UCSD-AML1 (cell line): ENCODE measurements at regions not wholly inside any gene's neighbourhood (a gene's known extent, or its start where the extent isn't known, plus 50 kb on each side); places are given as distances from the start of the nearest gene placed in this dataset.

Experiments used
- DNase-seq: peaks from one replicate; lab custom pipeline; 2025; ENCODE audit not compliant: unreplicated experiment; lab: John Stamatoyannopoulos, UW

- peak; percentile 55 for DNase-seq
Observed at GRCh38 chr12:4030929-4031702, 157.9 kb upstream of the PARP11 start.

DNA sequence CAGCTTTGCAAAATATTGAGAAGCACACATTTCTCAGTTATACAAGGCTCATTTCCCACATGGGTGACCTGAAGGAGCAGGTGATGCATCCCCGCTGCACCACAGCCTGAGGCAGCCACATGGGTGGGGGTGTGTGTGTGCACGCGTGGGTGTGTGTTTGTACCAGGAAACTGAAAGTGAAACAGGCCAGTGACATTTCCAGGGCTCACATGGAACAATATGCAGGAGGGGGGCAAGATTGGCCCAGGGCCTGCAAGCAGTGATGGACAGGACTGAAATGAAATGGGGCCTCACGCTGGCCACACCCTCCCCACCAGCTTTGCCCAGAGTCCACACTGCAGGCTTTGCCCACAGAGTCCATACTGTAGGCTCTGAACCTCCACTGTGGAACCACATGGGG, 154.2 kb upstream of the PARP11 start:
- DNase-seq, result no peak

GRCh38 chr12:4026517-4026916, 153.3 kb upstream of the PARP11 start:
- no peak for DNase-seq

DNA sequence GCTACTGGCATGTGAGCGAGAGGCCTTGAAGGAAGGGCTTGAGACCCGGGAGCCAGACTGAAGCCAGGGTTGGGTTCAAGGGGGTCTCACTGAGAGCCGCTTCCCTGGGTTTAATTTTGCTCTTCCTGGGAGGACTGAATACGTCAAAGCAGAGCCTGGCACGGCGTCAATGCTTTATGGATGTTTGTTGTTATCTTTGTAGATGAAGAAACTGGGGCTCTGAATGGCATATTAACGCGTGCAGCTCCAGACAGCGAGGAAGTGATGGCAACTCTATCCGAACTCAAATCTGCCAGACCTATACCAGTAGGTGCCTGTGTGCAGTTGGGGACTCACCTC, 152.8 kb upstream of the PARP11 start:
- no peak for DNase-seq

DNA sequence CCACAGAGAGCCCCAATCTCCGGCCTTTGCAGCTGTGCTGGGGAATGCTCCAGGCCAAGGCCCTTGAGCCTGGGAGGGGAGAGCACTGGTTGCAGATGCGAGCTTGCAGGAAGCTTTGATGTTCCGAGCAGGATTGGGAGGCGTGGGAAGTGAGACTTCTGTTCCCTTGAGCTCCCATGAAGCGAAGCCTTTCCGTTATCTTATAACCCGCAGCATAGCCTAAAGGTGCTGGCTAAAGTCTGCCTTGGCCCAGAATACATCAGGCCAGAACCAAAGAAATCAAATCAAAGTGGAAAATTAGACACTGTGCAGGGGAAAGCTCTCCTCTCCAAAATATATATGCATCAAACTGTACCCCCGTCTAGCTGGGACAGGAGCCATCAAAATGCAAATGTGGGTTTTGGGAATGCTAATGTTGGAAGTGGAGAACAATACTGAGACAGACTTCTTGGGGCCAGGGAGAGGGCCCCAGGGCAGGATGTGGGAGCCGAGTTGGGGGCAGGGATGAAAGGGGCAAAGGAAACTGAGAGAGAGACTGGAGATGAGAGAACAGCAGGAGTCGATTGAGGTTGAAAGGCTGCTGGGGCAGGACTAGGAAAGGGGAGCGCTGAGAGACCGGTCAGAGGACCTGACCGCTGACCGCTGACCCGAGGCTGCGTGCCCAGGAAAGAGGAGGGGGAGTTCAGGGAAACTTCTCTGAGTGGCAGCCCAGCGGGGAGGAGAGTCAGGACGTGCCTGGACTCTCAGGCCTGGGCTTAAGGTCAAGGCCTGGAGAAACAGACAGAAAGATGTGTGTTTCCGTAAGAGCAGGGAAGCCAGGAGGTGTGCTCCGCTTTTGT, 152.2 kb upstream of the PARP11 start:
- DNase-seq, result no peak

GRCh38 chr12:4024701-4025100, 151.5 kb upstream of the PARP11 start:
- DNase-seq, result no peak

DNA sequence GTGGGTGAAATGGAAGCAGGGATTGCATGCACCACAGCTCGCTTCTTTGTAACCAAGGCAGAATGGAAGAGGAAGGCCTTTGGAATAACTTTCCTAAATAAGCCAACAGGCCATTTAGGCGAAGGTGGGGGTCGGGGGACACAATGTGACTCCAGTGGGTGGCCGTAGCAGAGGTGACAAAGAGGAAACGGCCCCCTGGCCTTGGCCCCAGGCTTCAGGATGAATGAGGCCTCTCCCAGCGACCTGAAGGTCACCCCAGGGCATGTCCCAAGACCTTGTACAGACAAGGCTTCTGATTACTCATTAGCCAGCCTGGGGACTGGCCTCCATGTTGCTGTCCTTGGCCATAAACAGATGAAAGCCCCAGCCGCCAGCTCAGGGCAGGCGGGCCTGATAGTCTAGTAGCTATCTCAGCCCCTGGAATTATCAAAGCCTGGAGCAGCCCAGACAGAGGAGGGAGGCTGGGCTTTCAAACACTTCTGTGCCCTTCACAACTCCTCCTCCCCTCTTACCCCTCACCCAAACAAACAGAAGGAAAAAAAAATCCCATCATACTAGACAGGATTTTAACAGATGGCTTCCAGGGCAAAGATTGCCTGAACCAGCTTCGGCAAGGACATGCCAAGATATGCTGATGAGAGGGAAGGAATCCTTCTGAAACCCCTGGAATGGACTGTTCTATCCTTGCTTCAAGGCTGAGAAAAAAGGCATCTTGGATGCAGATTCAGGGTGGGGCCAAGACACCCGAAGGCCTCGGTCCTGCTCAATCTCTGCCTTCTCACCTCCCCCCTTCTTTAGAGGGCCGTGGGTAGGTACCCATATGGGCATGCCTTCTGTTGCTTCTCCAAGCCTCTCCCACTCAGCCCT, 142.3 kb upstream of the PARP11 start:
- no peak for DNase-seq

DNA sequence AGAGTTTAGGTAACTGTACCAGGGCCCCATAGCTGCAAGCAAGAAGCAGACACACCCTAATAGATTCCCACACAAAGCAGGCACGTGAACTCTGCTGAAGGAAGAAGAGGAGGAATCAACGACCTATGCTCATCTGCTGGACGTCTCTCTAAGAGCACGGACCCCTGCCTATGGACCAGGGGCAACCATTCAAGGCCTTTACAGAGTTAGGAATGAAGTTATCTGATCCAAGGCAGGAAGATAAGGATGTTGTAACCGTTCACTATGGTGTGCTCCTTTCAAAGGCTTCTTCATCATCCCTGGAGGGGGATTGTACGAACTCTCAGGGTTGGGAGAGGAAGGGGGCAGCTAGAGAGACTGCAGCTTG, 141.6 kb upstream of the PARP11 start:
- no peak for DNase-seq

DNA sequence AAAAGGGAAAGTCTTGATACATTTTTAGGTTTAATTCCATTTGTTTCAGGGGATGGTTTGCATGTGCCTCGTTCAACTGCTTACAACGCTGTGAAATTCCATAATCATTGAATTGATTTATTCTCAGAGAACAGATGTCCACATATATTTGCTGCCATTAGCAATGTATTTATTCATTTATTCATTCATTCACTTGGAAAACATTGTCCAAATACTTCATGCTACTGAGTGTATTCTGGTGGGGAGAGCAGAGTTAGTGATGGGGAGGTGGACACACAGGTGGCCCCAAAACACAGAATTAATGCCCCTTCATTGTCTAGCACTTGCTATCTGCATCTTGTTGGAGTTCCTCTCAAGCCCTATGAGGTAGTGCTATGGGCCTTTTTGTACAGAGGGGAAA, 141.2 kb upstream of the PARP11 start:
- no peak for DNase-seq

DNA sequence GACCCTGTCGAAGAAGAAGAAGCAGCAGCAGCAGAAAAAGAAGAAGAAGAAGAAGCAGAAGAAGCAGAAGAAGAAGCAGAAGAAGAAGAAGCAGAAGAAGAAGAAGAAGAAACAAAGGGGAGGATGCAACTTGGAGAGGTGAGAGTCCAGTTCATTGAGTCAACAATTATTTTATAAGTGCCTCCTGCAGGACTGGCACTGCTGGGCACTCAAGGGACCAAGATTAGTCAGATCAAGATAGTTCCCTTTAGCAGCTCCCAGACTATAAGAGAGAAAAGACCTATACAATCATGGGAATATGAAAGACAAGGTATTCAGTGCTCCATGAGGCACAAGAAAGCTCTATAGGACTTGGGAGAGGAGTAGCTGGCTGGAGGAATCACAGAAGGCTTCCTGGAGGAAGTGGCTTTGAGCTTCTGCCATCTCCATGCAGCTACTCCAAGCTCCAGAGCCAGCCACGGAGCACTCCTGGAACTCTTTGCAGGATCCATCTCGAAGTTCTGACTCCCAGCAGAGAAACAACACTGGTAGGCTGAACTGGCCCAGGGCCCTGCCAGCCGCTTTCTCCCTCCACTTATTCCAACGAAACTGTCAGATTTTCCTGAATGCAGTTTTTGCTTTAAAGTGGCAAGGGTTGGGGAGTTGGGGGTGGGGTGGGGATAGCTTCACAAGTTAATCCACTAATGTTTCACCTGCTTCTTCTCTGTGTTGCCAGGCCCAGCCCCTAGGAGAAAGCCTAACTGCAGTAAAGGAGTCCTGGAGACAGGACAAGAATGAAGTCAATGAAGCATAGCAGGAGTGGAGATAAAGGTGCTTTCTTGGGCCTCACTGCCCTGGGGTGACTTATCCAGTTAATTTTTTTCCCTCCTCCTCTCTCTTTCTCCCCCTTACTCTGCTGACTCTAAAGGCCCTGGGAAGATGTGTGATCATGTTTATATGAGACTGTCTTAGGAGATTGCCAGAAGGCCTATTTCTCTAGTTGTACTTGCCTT, 140.1 kb upstream of the PARP11 start:
- no peak for DNase-seq

- DNase-seq, result no peak
Observed at GRCh38 chr12:4012073-4012472, 138.9 kb upstream of the PARP11 start.

- no peak for DNase-seq
Observed at GRCh38 chr12:4011597-4011996, 138.4 kb upstream of the PARP11 start.

DNA sequence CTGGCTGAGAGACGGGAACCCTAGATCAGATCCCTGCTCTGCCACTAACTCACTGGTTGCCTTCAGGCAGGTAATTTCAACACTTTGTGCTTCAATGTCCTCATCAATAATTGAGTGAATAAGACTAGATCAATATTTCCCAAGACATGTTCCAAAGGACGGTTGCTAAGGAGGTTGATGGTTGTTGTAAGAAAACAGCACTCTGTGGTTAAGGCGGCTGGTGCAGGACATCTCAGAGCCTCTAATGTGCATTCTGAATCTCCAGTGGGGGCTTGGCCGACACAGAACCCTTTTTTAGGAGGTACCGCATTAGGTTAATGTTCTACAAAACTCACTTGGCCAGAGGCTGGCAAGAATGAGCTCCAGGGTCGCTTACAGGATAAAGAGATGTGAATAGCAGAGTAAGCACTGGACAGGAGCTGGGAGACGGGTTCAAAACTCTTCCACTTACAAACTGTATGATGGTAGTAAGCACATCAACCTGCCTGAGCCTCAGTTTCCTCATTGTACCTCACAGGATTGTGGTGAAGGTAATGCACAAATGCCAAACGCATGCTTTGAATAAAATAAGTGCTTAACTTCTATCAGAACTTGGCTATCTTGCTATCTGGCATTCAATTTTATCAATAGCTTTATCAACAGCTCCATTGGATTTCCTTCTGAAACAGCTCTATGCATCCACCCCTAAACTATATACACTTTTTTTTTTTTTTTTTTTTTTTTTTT, 136.9 kb upstream of the PARP11 start:
- DNase-seq, result no peak

DNA sequence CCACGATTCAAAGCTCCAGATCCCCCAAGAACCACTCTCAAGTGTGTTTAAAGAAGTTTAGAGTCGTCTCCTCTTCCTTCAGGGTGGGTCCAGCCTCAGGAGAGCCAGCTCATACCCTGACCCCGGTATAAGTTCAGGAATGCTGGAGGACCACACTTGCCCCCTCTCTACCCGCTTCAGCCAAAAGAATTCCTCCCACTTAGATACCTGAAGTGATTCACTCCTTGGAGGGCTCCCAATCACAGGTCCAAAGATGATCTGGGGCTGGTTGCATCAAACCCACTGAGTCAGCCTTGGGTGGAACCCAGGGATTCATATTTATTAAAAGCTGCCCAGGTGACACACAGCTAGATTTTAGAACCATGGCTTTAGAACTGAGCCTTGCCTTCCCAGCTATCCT, 133.5 kb upstream of the PARP11 start:
- DNase-seq, result no peak

- DNase-seq, result no peak
Observed at GRCh38 chr12:4005851-4006430, 132.7 kb upstream of the PARP11 start.

DNA sequence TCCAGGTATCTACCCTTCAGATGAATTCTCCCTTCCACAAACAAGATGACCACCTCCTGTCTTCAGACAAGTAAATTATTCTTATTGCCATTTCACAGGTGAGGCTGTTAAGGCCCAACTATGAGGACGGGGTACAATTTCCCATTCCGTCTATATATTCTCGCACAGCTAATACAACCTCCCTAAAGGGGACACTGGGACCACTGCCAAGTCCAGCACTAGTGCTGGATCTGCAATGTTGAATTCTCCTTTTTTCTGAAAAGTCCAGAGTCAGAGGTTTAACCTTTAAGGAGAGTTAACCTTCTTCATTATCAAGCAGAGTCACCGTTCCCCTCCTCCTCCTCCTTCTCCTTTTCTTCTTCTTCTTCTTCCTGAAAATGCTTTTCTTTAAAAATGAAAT, 130.4 kb upstream of the PARP11 start:
- no peak for DNase-seq

GRCh38 chr12:4002601-4003000, 129.4 kb upstream of the PARP11 start:
- DNase-seq, result no peak

DNA sequence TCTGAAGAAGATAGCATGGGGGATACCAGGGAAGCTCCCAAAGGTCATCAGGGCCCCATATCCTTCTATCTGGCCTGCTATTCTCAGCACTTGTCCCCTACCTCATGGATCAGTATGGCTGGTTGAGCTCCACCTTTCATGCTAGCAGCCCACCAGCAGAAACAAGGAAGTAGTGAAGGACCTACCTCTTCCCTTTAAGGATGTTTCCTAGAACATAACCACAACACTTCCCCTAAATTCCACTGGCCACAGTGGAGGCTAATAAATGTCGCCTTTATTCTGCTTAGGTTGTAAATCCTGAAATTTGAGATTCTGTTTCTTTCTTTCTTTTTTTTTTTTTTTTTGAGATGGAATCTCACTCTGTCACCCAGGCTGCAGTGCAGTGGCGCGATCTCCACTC, 128.6 kb upstream of the PARP11 start:
- DNase-seq, result no peak

DNA sequence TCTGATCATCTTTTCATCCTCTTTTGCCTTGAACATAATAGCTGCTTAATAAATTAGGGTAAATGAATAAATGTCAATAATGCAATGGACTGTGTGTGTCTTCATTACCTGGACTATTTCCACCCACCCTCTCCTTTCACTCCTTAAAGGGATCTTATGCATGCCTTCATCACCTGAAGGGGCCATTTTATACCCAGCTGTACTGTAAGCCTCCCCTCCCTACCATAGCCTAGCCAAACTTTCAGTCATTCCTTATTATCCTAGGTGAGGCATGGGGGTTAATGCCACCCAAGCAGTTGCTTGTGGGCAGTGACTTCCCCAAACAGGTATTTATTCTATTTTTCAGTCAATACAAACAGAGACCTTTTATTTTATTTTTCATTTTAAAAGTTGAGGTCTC, 127.8 kb upstream of the PARP11 start:
- DNase-seq, result no peak
